SK-N-SH (cell line): ENCODE measurements at regions not wholly inside any gene's neighbourhood (a gene's known extent, or its start where the extent isn't known, plus 50 kb on each side); places are given as distances from the start of the nearest gene placed in this dataset.
A peak's percentile ranks its signal among the peaks of the same experiment; 100 is the strongest.

Experiments
- CTCF ChIA-PET: fragments of 300-600, 350-600 bp; formaldehyde crosslinking; extraction: SDS; loops from one replicate; lab custom pipeline; 2021; lab: Yijun Ruan, JAX
- POLR2A ChIA-PET: fragments of 350-600 bp; sonication (Branson Sonifier 250); formaldehyde crosslinking; extraction: SDS; loops from one replicate; lab custom pipeline; 2020; ENCODE audit warnings: antibody characterized with exemption, inconsistent platforms; lab: Yijun Ruan, JAX
- DNase-seq: peaks from one replicate; pipeline ENCODE4 v3.0.0; 2012
- H2AFZ ChIP-seq: fragments of 200-600 bp; sonication (generic); 2 replicates; pipeline ENCODE4 v1.8.1; 2016; ENCODE audit warnings: antibody characterized with exemption, mild to moderate bottlenecking, low read depth
- H3F3A ChIP-seq: fragments of 200-600 bp; sonication (generic); replicated peaks from 2 replicates; pipeline ENCODE3; 2016; ENCODE audit warnings: antibody characterized with exemption, mild to moderate bottlenecking; ENCODE audit not compliant: insufficient read depth
- H3K27ac ChIP-seq, 2 experiments: fragments of 200-500 bp in 1 of 2; fragments of 200-600 bp in 1 of 2; sonication (Bioruptor generic) in 1 of 2; sonication (generic), shearing (Covaris generic) in 1 of 2; 2 replicates each; pipeline versions ENCODE4 v1.5.1 to v1.6.1; 2014 to 2016; ENCODE audit warnings: low read depth in 2 of 2, inconsistent platforms in 1 of 2, low read length in 1 of 2, mild to moderate bottlenecking in 1 of 2, mixed read lengths in 1 of 2
- H3K27me3 ChIP-seq: fragments of 200-600 bp; sonication (generic), shearing (Covaris generic); 2 replicates; pipeline ENCODE4 v1.6.1; 2016; ENCODE audit warnings: mixed run types; ENCODE audit not compliant: insufficient read depth
- H3K36me3 ChIP-seq, 2 experiments: fragments of 200-500 bp in 1 of 2; fragments of 200-600 bp in 1 of 2; sonication (Bioruptor generic) in 1 of 2; sonication (generic) in 1 of 2; replicated peaks in 1 of 2; 2 replicates each; pipeline versions ENCODE3 to v1.5.1; 2014 to 2016; ENCODE audit warnings: low read length in 1 of 2, mild to moderate bottlenecking in 1 of 2; ENCODE audit not compliant: insufficient read depth in 2 of 2, control insufficient read depth in 1 of 2
- H3K4me1 ChIP-seq, 2 experiments: fragments of 200-500 bp in 1 of 2; fragments of 200-600 bp in 1 of 2; sonication (Bioruptor generic) in 1 of 2; sonication (generic), shearing (Covaris generic) in 1 of 2; 2 replicates each; pipeline versions ENCODE4 v1.5.1 to v1.6.1; 2014 to 2016; ENCODE audit warnings: low read depth in 1 of 2, low read length in 1 of 2, mixed run types in 1 of 2; ENCODE audit not compliant: insufficient read depth in 2 of 2, control insufficient read depth in 1 of 2
- H3K4me2 ChIP-seq: fragments of 200-600 bp; sonication (generic), shearing (Covaris generic); 2 replicates; pipeline ENCODE4 v1.6.1; 2017; ENCODE audit warnings: mixed run types
- H3K4me3 ChIP-seq, 2 experiments: fragments of 200-500 bp in 1 of 2; fragments of 200-600 bp in 1 of 2; sonication (Bioruptor generic) in 1 of 2; sonication (generic), shearing (Covaris generic) in 1 of 2; 2 replicates each; pipeline versions ENCODE4 v1.5.1 to v1.8.1; 2014 to 2016; ENCODE audit warnings: low read depth in 2 of 2, inconsistent platforms in 1 of 2, low read length in 1 of 2, mild to moderate bottlenecking in 1 of 2, mixed read lengths in 1 of 2, moderate library complexity in 1 of 2
- H3K79me2 ChIP-seq: fragments of 200-600 bp; sonication (generic); 2 replicates; pipeline ENCODE4 v1.8.1; 2017; ENCODE audit warnings: mild to moderate bottlenecking; ENCODE audit not compliant: insufficient read depth
- H3K9ac ChIP-seq: fragments of 200-600 bp; sonication (generic); 2 replicates; pipeline ENCODE4 v1.6.1; 2017; ENCODE audit warnings: mixed run types
- H3K9me2 ChIP-seq: fragments of 200-600 bp; sonication (generic); 2 replicates; pipeline ENCODE4 v1.6.1; 2017; ENCODE audit warnings: mixed run types
- H3K9me3 ChIP-seq: fragments of 200-600 bp; sonication (generic); 2 replicates; pipeline ENCODE4 v1.6.1; 2017; ENCODE audit warnings: mixed run types, mild to moderate bottlenecking, moderate library complexity
- H4K20me1 ChIP-seq: fragments of 200-600 bp; sonication (generic); 2 replicates; pipeline ENCODE4 v1.6.1; 2017; ENCODE audit warnings: mild to moderate bottlenecking, mixed run types; ENCODE audit not compliant: insufficient read depth
- CHD2 ChIP-seq: fragments of 150-350 bp; IDR thresholded peaks from 2 replicates; pipeline ENCODE4 v1.6.1; 2018; ENCODE audit warnings: low read length; ENCODE audit not compliant: partially characterized antibody
- ELF1 ChIP-seq: IDR thresholded peaks from 2 replicates; pipeline ENCODE4 v1.4.0; 2012
- EZH2phosphoT487 ChIP-seq: fragments of 200-600 bp; sonication (generic); IDR thresholded peaks from 2 replicates; pipeline ENCODE4 v1.6.1; 2017; ENCODE audit warnings: low read depth, mixed run types, mild to moderate bottlenecking, antibody characterized with exemption, moderate library complexity, borderline replicate concordance
- FOXJ3 ChIP-seq: sonication (generic); formaldehyde crosslinking; IDR thresholded peaks from 2 replicates; pipeline ENCODE4 v1.5.1; 2020; ENCODE audit warnings: mild to moderate bottlenecking, missing genetic modification reagents
- FOXM1 ChIP-seq: IDR thresholded peaks from 2 replicates; pipeline ENCODE4 v1.4.0; 2012; ENCODE audit warnings: low read depth, mild to moderate bottlenecking
- NFIC ChIP-seq: IDR thresholded peaks from 2 replicates; pipeline ENCODE4 v1.4.0; 2012; ENCODE audit warnings: borderline replicate concordance
- POLR2AphosphoS5 ChIP-seq: IDR thresholded peaks from 2 replicates; pipeline ENCODE4 v1.6.1; 2012; ENCODE audit warnings: low read depth, low read length
- RAD21 ChIP-seq: IDR thresholded peaks from 2 replicates; pipeline ENCODE4 v1.6.1; 2012; ENCODE audit warnings: mild to moderate bottlenecking, low read length
- RXRA ChIP-seq: IDR thresholded peaks from 2 replicates; pipeline ENCODE4 v1.4.0; 2012; ENCODE audit warnings: low read depth, mild to moderate bottlenecking, borderline replicate concordance
- SMC3 ChIP-seq: IDR thresholded peaks from 2 replicates; pipeline ENCODE4 v1.6.1; 2012; ENCODE audit warnings: low read depth, low read length, improper control_type of control experiment
- TAF1 ChIP-seq: IDR thresholded peaks from 2 replicates; pipeline ENCODE4 v1.6.1; 2012; ENCODE audit warnings: low read depth, mild to moderate bottlenecking, low read length, moderate library complexity, borderline replicate concordance
- TCF12 ChIP-seq: IDR thresholded peaks from 2 replicates; pipeline ENCODE4 v1.4.0; 2012
- YY1 ChIP-seq: IDR thresholded peaks from 2 replicates; pipeline ENCODE4 v1.4.0; 2012; ENCODE audit warnings: low read depth, mild to moderate bottlenecking
- WGBS: methylation state at CpG from one replicate; pipeline ENCODE4 v1.1.6; 2017; ENCODE audit warnings: low lambda C conversion rate; 5-methylcytosine and 5-hydroxymethylcytosine counted together
- TF ChIP-seq, protein P1 (sequence below): fragments of 200-600 bp; sonication (generic); IDR thresholded peaks from 2 replicates; pipeline ENCODE4 v1.6.1; 2017; ENCODE audit warnings: antibody characterized with exemption, mild to moderate bottlenecking, moderate library complexity
- TF ChIP-seq, protein P2 (sequence below): IDR thresholded peaks from 2 replicates; pipeline ENCODE4; 2012
- TF ChIP-seq, protein P3 (sequence below): IDR thresholded peaks from 2 replicates; pipeline ENCODE4 v1.4.0; 2012; ENCODE audit warnings: low read depth, borderline replicate concordance
- TF ChIP-seq, protein P4 (sequence below): IDR thresholded peaks from 2 replicates; pipeline ENCODE4 v1.6.1; 2012; ENCODE audit warnings: mild to moderate bottlenecking, low read depth, low read length, moderate library complexity

DNA sequence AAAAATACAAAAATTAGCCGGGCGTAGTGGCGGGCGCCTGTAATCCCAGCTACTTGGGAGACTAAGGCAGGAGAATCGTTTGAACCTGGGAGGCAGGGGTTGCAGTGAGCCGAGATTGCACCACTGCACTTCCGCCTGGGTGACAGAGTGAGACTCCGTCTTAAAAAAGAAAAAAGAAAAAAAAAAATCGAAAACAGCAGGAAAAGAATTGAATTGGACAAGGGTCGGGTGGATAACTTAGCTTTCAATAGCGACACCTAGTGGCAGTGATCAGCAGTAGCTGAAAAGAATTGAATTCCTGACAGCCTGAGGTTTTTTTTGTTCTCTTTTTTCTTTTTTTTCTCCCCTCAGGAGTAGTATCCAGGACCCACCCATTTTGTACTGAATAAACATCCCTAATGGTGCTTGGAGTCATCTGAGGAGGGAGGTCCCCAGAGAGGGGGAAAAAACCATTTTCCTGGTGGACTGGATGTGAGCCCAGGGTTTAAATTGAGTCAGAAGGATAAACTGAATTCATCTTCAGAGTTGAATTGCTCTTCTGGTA is 55.1 kb downstream of the CYCS start:
- WGBS: 34% methylated on average over 11 of the region's 11 CpGs
- Histone ChIP-seq H3F3A (peaks cover 5% of the 10 kb centered on the region), H4K20me1 (no peaks in the 10 kb centered on the region), H3K27me3 (no peaks in the 10 kb centered on the region), H3K9ac (no peak overlapping the region), H2AFZ (peak overlapping the region; percentile 73), H3K36me3 (no peaks in the 10 kb centered on the region), H3K9me3 (no peaks in the 10 kb centered on the region), H3K4me3 (peak overlapping the region in 1 of 2 experiments; percentile 30; a peak in 1 of 4 replicates), H3K79me2 (no peaks in the 10 kb centered on the region), H3K4me1 (no peaks in the 10 kb centered on the region), H3K27ac (no peak overlapping the region), H3K4me2 (peak overlapping the region; percentile 25; the same call in 1 of the 2 replicates), H3K9me2 (no peaks in the 10 kb centered on the region)
- POLR2A ChIA-PET: interaction anchor here (0.6 kb wide), 1 partner anchor 119 kb away, joined by 7 read pairs; no protein-coding TSS in a partner anchor
- DNase-seq: peak; percentile 83
- CTCF ChIA-PET: interaction anchor here (0.5 to 4.6 kb wide), 55 partner anchors 9 to 536 kb away, joined by 3 to 81 read pairs (median 4); partner anchors contain the start of genes CYCS and OSBPL3
- TF ChIP-seq FOXM1 (peak; percentile 14; the same call in 1 of the 2 replicates), YY1 (0 out of 2 replicates have a peak, but pooled peaks have one; percentile 31), SMC3 (peak; percentile 91), RAD21 (peak; percentile 93), CHD2 (no peak), ELF1 (peak; percentile 33; the same call in 1 of the 2 replicates), RXRA (no peak)
- TF ChIP-seq, protein P1, sequence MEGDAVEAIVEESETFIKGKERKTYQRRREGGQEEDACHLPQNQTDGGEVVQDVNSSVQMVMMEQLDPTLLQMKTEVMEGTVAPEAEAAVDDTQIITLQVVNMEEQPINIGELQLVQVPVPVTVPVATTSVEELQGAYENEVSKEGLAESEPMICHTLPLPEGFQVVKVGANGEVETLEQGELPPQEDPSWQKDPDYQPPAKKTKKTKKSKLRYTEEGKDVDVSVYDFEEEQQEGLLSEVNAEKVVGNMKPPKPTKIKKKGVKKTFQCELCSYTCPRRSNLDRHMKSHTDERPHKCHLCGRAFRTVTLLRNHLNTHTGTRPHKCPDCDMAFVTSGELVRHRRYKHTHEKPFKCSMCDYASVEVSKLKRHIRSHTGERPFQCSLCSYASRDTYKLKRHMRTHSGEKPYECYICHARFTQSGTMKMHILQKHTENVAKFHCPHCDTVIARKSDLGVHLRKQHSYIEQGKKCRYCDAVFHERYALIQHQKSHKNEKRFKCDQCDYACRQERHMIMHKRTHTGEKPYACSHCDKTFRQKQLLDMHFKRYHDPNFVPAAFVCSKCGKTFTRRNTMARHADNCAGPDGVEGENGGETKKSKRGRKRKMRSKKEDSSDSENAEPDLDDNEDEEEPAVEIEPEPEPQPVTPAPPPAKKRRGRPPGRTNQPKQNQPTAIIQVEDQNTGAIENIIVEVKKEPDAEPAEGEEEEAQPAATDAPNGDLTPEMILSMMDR: peak; percentile 99
- TF ChIP-seq, protein P2, sequence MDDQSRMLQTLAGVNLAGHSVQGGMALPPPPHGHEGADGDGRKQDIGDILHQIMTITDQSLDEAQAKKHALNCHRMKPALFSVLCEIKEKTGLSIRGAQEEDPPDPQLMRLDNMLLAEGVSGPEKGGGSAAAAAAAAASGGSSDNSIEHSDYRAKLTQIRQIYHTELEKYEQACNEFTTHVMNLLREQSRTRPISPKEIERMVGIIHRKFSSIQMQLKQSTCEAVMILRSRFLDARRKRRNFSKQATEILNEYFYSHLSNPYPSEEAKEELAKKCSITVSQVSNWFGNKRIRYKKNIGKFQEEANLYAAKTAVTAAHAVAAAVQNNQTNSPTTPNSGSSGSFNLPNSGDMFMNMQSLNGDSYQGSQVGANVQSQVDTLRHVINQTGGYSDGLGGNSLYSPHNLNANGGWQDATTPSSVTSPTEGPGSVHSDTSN: peak; percentile 86

DNA sequence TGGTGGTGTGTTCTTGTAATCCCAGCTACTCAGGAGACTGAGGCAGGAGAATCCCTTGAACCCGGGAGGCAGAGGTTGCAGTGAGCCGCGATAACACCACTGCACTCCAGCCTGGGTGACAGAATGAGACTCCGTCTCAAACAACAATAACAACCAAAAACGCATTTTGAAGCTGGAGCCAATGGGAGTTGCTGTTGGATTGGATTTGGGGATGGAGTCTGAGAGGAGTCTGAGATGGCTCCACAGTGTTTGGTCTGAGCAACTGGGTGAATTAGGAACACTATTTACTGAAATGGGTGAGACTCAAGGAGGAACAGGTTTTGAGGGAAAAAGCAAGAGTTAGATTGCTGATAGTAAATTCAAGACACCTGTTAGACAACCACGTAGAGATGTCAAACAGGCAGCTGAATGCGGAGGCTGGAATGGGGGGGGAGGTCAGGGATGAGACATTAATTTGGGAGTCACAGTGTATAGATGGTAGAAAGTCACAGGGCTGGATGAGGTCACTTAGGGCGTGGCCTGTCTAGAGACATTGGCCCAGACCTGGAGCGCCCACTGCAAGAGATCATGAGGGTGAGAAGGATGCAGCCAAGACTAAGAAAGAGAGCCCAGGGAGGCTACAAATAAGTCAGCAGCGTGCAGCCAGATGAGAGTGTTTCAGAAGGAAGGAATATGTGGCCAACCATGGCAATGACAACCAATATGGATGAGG is 56.4 kb downstream of the CYCS start:
- Histone ChIP-seq H3K4me1 (no peaks in the 10 kb centered on the region), H4K20me1 (no peaks in the 10 kb centered on the region), H2AFZ (no peak overlapping the region), H3K9me3 (no peaks in the 10 kb centered on the region), H3F3A (peaks cover 5% of the 10 kb centered on the region), H3K79me2 (no peaks in the 10 kb centered on the region), H3K27me3 (no peaks in the 10 kb centered on the region), H3K27ac (no peak overlapping the region), H3K9ac (no peak overlapping the region), H3K4me2 (no peak overlapping the region), H3K9me2 (no peaks in the 10 kb centered on the region), H3K36me3 (no peaks in the 10 kb centered on the region), H3K4me3 (no peak overlapping the region)
- no peak for DNase-seq
- ChIA-PET POLR2A (no interaction called here), CTCF (interaction anchor here (0.7 to 7.0 kb wide), 12 partner anchors 24 to 261 kb away, joined by 3 to 45 read pairs (median 3); no protein-coding TSS in a partner anchor)
- WGBS: 94% methylated on average over 10 of the region's 10 CpGs
- TF ChIP-seq TCF12 (no peak), FOXJ3 (CRISPR knock-in tag) (no peak), POLR2AphosphoS5 (no peak), EZH2phosphoT487 (no peak), NFIC (no peak), TAF1 (no peak)
- TF ChIP-seq, protein P3, sequence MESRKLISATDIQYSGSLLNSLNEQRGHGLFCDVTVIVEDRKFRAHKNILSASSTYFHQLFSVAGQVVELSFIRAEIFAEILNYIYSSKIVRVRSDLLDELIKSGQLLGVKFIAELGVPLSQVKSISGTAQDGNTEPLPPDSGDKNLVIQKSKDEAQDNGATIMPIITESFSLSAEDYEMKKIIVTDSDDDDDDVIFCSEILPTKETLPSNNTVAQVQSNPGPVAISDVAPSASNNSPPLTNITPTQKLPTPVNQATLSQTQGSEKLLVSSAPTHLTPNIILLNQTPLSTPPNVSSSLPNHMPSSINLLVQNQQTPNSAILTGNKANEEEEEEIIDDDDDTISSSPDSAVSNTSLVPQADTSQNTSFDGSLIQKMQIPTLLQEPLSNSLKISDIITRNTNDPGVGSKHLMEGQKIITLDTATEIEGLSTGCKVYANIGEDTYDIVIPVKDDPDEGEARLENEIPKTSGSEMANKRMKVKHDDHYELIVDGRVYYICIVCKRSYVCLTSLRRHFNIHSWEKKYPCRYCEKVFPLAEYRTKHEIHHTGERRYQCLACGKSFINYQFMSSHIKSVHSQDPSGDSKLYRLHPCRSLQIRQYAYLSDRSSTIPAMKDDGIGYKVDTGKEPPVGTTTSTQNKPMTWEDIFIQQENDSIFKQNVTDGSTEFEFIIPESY: no peak
- TF ChIP-seq, protein P4, sequence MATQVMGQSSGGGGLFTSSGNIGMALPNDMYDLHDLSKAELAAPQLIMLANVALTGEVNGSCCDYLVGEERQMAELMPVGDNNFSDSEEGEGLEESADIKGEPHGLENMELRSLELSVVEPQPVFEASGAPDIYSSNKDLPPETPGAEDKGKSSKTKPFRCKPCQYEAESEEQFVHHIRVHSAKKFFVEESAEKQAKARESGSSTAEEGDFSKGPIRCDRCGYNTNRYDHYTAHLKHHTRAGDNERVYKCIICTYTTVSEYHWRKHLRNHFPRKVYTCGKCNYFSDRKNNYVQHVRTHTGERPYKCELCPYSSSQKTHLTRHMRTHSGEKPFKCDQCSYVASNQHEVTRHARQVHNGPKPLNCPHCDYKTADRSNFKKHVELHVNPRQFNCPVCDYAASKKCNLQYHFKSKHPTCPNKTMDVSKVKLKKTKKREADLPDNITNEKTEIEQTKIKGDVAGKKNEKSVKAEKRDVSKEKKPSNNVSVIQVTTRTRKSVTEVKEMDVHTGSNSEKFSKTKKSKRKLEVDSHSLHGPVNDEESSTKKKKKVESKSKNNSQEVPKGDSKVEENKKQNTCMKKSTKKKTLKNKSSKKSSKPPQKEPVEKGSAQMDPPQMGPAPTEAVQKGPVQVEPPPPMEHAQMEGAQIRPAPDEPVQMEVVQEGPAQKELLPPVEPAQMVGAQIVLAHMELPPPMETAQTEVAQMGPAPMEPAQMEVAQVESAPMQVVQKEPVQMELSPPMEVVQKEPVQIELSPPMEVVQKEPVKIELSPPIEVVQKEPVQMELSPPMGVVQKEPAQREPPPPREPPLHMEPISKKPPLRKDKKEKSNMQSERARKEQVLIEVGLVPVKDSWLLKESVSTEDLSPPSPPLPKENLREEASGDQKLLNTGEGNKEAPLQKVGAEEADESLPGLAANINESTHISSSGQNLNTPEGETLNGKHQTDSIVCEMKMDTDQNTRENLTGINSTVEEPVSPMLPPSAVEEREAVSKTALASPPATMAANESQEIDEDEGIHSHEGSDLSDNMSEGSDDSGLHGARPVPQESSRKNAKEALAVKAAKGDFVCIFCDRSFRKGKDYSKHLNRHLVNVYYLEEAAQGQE: no peak
